OCI-LY3 (cell line): ENCODE measurements at regions not wholly inside any gene's neighbourhood (a gene's known extent, or its start where the extent isn't known, plus 50 kb on each side); places are given as distances from the start of the nearest gene placed in this dataset.

Source experiments
- CTCF ChIP-seq: fragments of 200-600, 300-600 bp; sonication (generic); IDR thresholded peaks from 2 replicates; pipeline ENCODE4 v1.5.1; 2014; ENCODE audit warnings: antibody characterized with exemption, low read length, low read depth
- EZH2phosphoT487 ChIP-seq: fragments of 200-600 bp; shearing (Covaris generic); IDR thresholded peaks from 2 replicates; pipeline ENCODE4 v1.6.1; 2018; ENCODE audit warnings: antibody characterized with exemption, mixed run types, low read depth

DNA sequence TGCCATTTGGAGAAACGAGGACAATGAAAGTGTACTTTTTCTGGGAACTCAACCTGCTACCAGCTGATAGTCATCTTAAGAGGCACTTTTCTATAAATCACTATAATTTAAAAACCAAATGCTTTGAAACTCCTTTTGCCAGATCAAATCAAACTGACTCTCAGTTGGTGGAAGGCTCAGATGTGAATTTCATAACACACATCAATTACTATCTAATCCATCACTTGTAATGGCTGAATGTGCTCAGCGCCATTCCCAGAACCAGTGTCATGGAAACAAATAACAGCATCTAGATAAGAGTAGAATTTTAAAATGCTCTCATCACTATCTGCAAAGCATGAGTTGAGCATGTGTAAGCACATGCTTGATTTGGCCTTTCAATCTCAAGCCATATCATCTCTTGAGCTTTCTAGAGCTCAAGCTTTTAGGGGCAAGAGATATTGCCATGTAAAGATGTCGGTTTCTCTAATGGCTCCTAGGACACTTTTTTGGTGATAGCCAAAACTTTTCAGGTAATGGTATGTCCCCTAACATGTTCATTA, 223.1 kb upstream of the ACVR2A start:
- TF ChIP-seq EZH2phosphoT487 = no peak
- no peak for TF ChIP-seq CTCF
